WI38 (cell line): ENCODE measurements at regions not wholly inside any gene's neighbourhood (a gene's known extent, or its start where the extent isn't known, plus 50 kb on each side); places are given as distances from the start of the nearest gene placed in this dataset.

ENCODE experiments used
- H3K4me3 ChIP-seq: 2 replicates; pipeline ENCODE4 v1.5.1; 2011; ENCODE audit warnings: low read depth, mild to moderate bottlenecking, control low read depth, low read length
- TF ChIP-seq, protein P1 (sequence below): IDR thresholded peaks from 2 replicates; pipeline ENCODE4 v1.5.1; 2012; ENCODE audit warnings: low read depth, mild to moderate bottlenecking, control low read depth, low read length

GRCh38 chr20:11235058-11235457 lies 561.3 kb upstream of the JAG1 start:
- TF ChIP-seq, protein P1, sequence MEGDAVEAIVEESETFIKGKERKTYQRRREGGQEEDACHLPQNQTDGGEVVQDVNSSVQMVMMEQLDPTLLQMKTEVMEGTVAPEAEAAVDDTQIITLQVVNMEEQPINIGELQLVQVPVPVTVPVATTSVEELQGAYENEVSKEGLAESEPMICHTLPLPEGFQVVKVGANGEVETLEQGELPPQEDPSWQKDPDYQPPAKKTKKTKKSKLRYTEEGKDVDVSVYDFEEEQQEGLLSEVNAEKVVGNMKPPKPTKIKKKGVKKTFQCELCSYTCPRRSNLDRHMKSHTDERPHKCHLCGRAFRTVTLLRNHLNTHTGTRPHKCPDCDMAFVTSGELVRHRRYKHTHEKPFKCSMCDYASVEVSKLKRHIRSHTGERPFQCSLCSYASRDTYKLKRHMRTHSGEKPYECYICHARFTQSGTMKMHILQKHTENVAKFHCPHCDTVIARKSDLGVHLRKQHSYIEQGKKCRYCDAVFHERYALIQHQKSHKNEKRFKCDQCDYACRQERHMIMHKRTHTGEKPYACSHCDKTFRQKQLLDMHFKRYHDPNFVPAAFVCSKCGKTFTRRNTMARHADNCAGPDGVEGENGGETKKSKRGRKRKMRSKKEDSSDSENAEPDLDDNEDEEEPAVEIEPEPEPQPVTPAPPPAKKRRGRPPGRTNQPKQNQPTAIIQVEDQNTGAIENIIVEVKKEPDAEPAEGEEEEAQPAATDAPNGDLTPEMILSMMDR: no peak

DNA sequence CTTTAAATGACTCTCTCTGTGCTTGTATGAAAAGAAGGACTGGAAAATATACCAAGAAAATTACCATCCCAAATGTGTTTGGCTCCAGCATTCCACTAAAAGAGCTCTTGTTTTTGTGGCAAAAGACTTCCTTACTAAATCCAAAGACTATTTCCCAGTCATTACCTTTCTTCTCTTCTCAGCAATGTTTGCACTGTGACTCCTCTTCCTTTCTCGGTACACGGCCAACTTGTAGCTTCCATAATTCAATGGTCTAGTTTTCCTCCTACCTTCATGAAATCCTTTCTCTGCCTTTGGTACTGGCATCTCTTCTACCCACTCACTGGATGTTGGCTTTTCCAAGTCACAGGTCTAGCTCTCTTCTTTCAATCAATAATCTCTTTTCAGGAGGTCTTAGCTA lies 568.5 kb upstream of the JAG1 start:
- no peak overlapping the region for H3K4me3 ChIP-seq
- TF ChIP-seq, protein P1: no peak

More at GRCh38 chr20:11235058-11235457, 561.3 kb upstream of the JAG1 start:
- H3K4me3 ChIP-seq: no peak overlapping the region

DNA sequence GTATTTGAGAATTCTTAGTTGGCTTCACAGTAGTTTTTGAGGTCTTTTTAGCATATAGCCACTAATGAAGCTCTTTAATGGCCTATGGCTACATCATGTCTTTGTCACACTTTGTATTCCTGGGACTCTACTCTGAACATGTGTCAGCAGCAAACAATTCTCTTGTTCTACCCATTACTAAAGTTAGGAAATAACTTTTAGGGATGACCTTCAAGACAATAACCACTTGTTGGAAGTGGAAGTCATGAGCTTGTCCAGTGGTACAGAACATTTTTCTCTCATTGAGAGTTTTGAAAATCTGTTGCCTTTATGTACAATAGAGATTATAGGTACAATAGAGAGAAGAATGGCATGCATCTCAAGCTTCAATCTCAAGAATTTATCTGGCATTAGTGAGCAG lies 571.6 kb upstream of the JAG1 start:
- TF ChIP-seq, protein P1: no peak
- H3K4me3 ChIP-seq: no peak overlapping the region

DNA sequence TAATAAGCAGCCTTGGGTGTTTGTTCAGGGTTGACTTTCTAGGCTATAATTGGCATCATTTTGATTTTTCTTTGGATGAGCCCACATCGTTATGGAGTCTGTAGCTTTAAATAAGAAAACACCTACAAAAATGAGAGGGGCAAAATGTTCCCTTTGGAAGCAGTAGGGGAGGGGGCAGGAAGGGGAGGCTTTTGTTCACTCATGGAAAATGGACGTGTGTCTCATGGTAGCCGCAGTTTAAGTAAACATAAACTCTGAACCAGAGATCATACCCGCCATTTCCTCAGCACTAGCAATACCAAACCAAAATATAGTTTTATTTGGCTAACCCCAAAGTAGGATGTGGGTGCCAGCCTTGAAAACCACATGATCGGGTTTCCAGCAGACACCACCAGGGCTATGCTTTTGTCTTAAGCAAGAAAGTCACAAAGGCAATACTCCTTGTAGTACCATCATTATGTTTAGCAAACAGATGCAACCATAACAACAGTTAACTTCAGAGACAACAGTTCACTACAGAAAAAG lies 572.5 kb upstream of the JAG1 start:
- no peak overlapping the region for H3K4me3 ChIP-seq
- TF ChIP-seq, protein P1: no peak

DNA sequence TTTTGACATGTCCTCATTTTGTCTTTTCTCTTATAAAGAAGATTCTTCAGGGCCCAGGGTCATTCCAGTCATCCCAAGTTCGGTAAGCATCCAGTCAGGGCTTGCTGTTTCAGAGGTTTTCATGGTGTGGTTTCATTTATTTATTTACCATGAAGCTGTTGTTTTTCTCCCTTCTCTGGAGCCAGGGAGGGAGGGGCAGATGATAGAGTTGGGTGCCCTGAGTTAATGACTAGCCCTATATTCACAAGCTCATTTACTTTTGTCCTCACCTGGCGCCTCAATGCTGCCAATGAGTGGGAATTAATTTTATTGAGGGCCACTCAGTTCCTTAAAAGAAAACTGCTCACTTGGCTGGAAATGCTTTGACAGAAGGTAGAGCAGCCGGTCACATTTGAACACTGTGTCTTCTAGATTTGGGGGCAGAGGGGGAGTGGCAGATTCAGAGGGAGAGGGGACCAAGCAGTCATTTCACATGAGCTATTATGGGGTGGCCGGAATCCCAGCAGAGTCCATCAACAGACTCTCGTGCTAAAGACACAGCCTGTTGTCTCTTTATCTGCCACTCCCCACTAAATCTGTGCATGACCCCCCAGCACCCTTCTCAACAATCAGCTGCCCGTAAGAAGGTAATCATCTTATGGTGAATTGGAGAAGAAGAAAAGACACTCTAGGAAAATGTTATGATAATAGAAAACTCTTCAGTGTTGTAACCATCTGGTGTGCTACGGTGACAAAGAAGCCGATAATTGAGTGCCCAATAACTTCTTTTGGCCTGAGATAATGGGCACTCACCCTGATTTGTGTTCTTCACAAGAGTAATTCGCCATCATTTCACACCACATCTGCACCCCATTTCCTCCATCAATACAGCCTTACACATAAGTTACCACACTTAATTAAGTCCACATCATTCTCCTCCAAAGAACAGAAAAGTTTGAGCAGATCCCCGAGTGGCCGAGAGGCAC lies 573.5 kb upstream of the JAG1 start:
- TF ChIP-seq, protein P1: no peak
- H3K4me3 ChIP-seq: no peak overlapping the region

- no peak overlapping the region for H3K4me3 ChIP-seq
- TF ChIP-seq, protein P1: no peak
Observed at GRCh38 chr20:11248011-11248409, 574.2 kb upstream of the JAG1 start.
